ENCODE measurements at regions not wholly inside any gene's neighbourhood (a gene's known extent, or its start where the extent isn't known, plus 50 kb on each side); places are given as distances from the start of the nearest gene placed in this dataset.
A peak's percentile ranks its signal among the peaks of the same experiment; 100 is the strongest.

GRCh38 chr7:340979-341694, 51.2 kb downstream of the FOXL3 start:
- Histone ChIP-seq H3K4me3 (ENCODE audit: low read length in 3 of 3) (no peak overlapping the region), H3K27ac (ENCODE audit: low read depth, low read length) (peak overlapping the region; percentile 80), H3K4me1 (ENCODE audit: control insufficient read depth in 3 of 3, insufficient read depth in 3 of 3, low read length in 3 of 3) (peaks cover 9 to 28% (median 16%) of the 10 kb centered on the region in 3 donors), H3K9ac (ENCODE audit: low read depth in 1 of 3, low read length in 3 of 3) (peak overlapping the region in 2 of 3 donors; percentile 21 to 54), H3K36me3 (ENCODE audit: control insufficient read depth in 3 of 3, insufficient read depth in 3 of 3, low read length in 3 of 3) (no peaks in the 10 kb centered on the region), H3K9me3 (ENCODE audit: control insufficient read depth in 3 of 3, low read length in 3 of 3) (no peaks in the 10 kb centered on the region), H3K27me3 (ENCODE audit: control insufficient read depth in 3 of 3, insufficient read depth in 3 of 3, low read length in 3 of 3) (peaks cover 3 to 16% (median 7%) of the 10 kb centered on the region in 3 donors)

- H3K27ac ChIP-seq (ENCODE audit: low read depth, low read length) = peak overlapping the region; percentile 80
These were observed 52.1 kb downstream of the FOXL3 start for GRCh38 chr7:341841-342638.

GRCh38 chr7:342681-343216, 52.8 kb downstream of the FOXL3 start:
- Histone ChIP-seq H3K4me1 (ENCODE audit: control insufficient read depth in 3 of 3, insufficient read depth in 3 of 3, low read length in 3 of 3) (peaks cover 9 to 28% (median 16%) of the 10 kb centered on the region in 3 donors), H3K9ac (ENCODE audit: low read depth in 1 of 3, low read length in 3 of 3) (peak overlapping the region in 2 of 3 donors; percentile 0 to 64), H3K27ac (ENCODE audit: low read depth, low read length) (peak overlapping the region; percentile 80), H3K4me3 (ENCODE audit: low read length in 3 of 3) (no peak overlapping the region), H3K27me3 (ENCODE audit: control insufficient read depth in 3 of 3, insufficient read depth in 3 of 3, low read length in 3 of 3) (peaks cover 3 to 16% (median 7%) of the 10 kb centered on the region in 3 donors), H3K36me3 (ENCODE audit: control insufficient read depth in 3 of 3, insufficient read depth in 3 of 3, low read length in 3 of 3) (no peaks in the 10 kb centered on the region), H3K9me3 (ENCODE audit: control insufficient read depth in 3 of 3, low read length in 3 of 3) (no peaks in the 10 kb centered on the region)

More at GRCh38 chr7:341841-342638, 52.1 kb downstream of the FOXL3 start:
- peak overlapping the region in 2 of 3 donors; percentile 53 to 64 for H3K9ac ChIP-seq (ENCODE audit: low read depth in 1 of 3, low read length in 3 of 3)
- H3K4me3 ChIP-seq (ENCODE audit: low read length in 3 of 3) = no peak overlapping the region
- H3K27me3 ChIP-seq (ENCODE audit: control insufficient read depth in 3 of 3, insufficient read depth in 3 of 3, low read length in 3 of 3) = peaks cover 3 to 16% (median 7%) of the 10 kb centered on the region in 3 donors
- H3K9me3 ChIP-seq (ENCODE audit: control insufficient read depth in 3 of 3, low read length in 3 of 3) = no peaks in the 10 kb centered on the region
- no peaks in the 10 kb centered on the region for H3K36me3 ChIP-seq (ENCODE audit: control insufficient read depth in 3 of 3, insufficient read depth in 3 of 3, low read length in 3 of 3)
- peaks cover 9 to 28% (median 16%) of the 10 kb centered on the region in 3 donors for H3K4me1 ChIP-seq (ENCODE audit: control insufficient read depth in 3 of 3, insufficient read depth in 3 of 3, low read length in 3 of 3)

- Histone ChIP-seq H3K4me1 (ENCODE audit: control insufficient read depth in 3 of 3, insufficient read depth in 3 of 3, low read length in 3 of 3) (peaks cover 9 to 28% (median 16%) of the 10 kb centered on the region in 3 donors), H3K36me3 (ENCODE audit: control insufficient read depth in 3 of 3, insufficient read depth in 3 of 3, low read length in 3 of 3) (no peaks in the 10 kb centered on the region), H3K4me3 (ENCODE audit: low read length in 3 of 3) (no peak overlapping the region), H3K27me3 (ENCODE audit: control insufficient read depth in 3 of 3, insufficient read depth in 3 of 3, low read length in 3 of 3) (peaks cover 3 to 13% (median 6%) of the 10 kb centered on the region in 3 donors), H3K27ac (ENCODE audit: low read depth, low read length) (no peak overlapping the region), H3K9me3 (ENCODE audit: control insufficient read depth in 3 of 3, low read length in 3 of 3) (no peaks in the 10 kb centered on the region), H3K9ac (ENCODE audit: low read depth in 1 of 3, low read length in 3 of 3) (no peak overlapping the region)
These were observed 53.4 kb downstream of the FOXL3 start for GRCh38 chr7:343227-343822.

GRCh38 chr7:343864-344607, 54.1 kb downstream of the FOXL3 start:
- Histone ChIP-seq H3K9me3 (ENCODE audit: control insufficient read depth in 3 of 3, low read length in 3 of 3) (no peaks in the 10 kb centered on the region), H3K4me1 (ENCODE audit: control insufficient read depth in 3 of 3, insufficient read depth in 3 of 3, low read length in 3 of 3) (peaks cover 9 to 28% (median 16%) of the 10 kb centered on the region in 3 donors), H3K27ac (ENCODE audit: low read depth, low read length) (no peak overlapping the region), H3K27me3 (ENCODE audit: control insufficient read depth in 3 of 3, insufficient read depth in 3 of 3, low read length in 3 of 3) (peaks cover 0 to 6% (median 3%) of the 10 kb centered on the region in 3 donors), H3K36me3 (ENCODE audit: control insufficient read depth in 3 of 3, insufficient read depth in 3 of 3, low read length in 3 of 3) (no peaks in the 10 kb centered on the region), H3K9ac (ENCODE audit: low read depth in 1 of 3, low read length in 3 of 3) (no peak overlapping the region), H3K4me3 (ENCODE audit: low read length in 3 of 3) (no peak overlapping the region)

GRCh38 chr7:344608-344994, 54.6 kb downstream of the FOXL3 start:
- H3K36me3 ChIP-seq (ENCODE audit: control insufficient read depth in 3 of 3, insufficient read depth in 3 of 3, low read length in 3 of 3) = no peaks in the 10 kb centered on the region
- H3K27ac ChIP-seq (ENCODE audit: low read depth, low read length) = no peak overlapping the region
- H3K4me1 ChIP-seq (ENCODE audit: control insufficient read depth in 3 of 3, insufficient read depth in 3 of 3, low read length in 3 of 3) = peaks cover 9 to 28% (median 16%) of the 10 kb centered on the region in 3 donors
- no peaks in the 10 kb centered on the region for H3K9me3 ChIP-seq (ENCODE audit: control insufficient read depth in 3 of 3, low read length in 3 of 3)
- H3K9ac ChIP-seq (ENCODE audit: low read depth in 1 of 3, low read length in 3 of 3) = no peak overlapping the region
- H3K27me3 ChIP-seq (ENCODE audit: control insufficient read depth in 3 of 3, insufficient read depth in 3 of 3, low read length in 3 of 3) = peaks cover 0 to 3% (median 3%) of the 10 kb centered on the region in 3 donors
- no peak overlapping the region for H3K4me3 ChIP-seq (ENCODE audit: low read length in 3 of 3)

GRCh38 chr7:346116-346898, 56.3 kb downstream of the FOXL3 start:
- H3K27me3 ChIP-seq (ENCODE audit: control insufficient read depth in 3 of 3, insufficient read depth in 3 of 3, low read length in 3 of 3) = no peaks in the 10 kb centered on the region
- no peaks in the 10 kb centered on the region for H3K9me3 ChIP-seq (ENCODE audit: control insufficient read depth in 3 of 3, low read length in 3 of 3)
- no peak overlapping the region for H3K27ac ChIP-seq (ENCODE audit: low read depth, low read length)
- no peak overlapping the region for H3K4me3 ChIP-seq (ENCODE audit: low read length in 3 of 3)
- H3K9ac ChIP-seq (ENCODE audit: low read depth in 1 of 3, low read length in 3 of 3) = no peak overlapping the region
- H3K4me1 ChIP-seq (ENCODE audit: control insufficient read depth in 3 of 3, insufficient read depth in 3 of 3, low read length in 3 of 3) = peaks cover 9 to 15% (median 12%) of the 10 kb centered on the region in 3 donors
- H3K36me3 ChIP-seq (ENCODE audit: control insufficient read depth in 3 of 3, insufficient read depth in 3 of 3, low read length in 3 of 3) = no peaks in the 10 kb centered on the region

- H3K27me3 ChIP-seq (ENCODE audit: control insufficient read depth in 3 of 3, insufficient read depth in 3 of 3, low read length in 3 of 3) = peaks cover 0 to 6% (median 6%) of the 10 kb centered on the region in 3 donors
- no peaks in the 10 kb centered on the region for H3K9me3 ChIP-seq (ENCODE audit: control insufficient read depth in 3 of 3, low read length in 3 of 3)
- no peaks in the 10 kb centered on the region for H3K36me3 ChIP-seq (ENCODE audit: control insufficient read depth in 3 of 3, insufficient read depth in 3 of 3, low read length in 3 of 3)
- H3K4me1 ChIP-seq (ENCODE audit: control insufficient read depth in 3 of 3, insufficient read depth in 3 of 3, low read length in 3 of 3) = peaks cover 2 to 7% (median 4%) of the 10 kb centered on the region in 3 donors
- no peak overlapping the region for H3K27ac ChIP-seq (ENCODE audit: low read depth, low read length)
- no peak overlapping the region for H3K9ac ChIP-seq (ENCODE audit: low read depth in 1 of 3, low read length in 3 of 3)
- no peak overlapping the region for H3K4me3 ChIP-seq (ENCODE audit: low read length in 3 of 3)
These were observed 57.1 kb downstream of the FOXL3 start for GRCh38 chr7:347001-347590.

All from skeletal muscle tissue (tissue), 3 donors.